Transverse colon (tissue), 4 donors: ENCODE measurements at regions not wholly inside any gene's neighbourhood (a gene's known extent, or its start where the extent isn't known, plus 50 kb on each side); places are given as distances from the start of the nearest gene placed in this dataset.

ENCODE experiments used
- DNase-seq: peaks from one replicate; pipeline ENCODE4 v3.0.0-alpha.2; 2019
- H3K27ac ChIP-seq, 4 donors: fragments of 200-600 bp; sonication (generic); 2 replicates each; pipeline ENCODE4 v1.5.1; 2016 to 2018; ENCODE audit warnings: inconsistent platforms in 4 of 4
- H3K27me3 ChIP-seq: fragments of 200-600 bp; sonication (generic); 2 replicates; pipeline ENCODE4 v1.5.1; 2017; ENCODE audit warnings: inconsistent platforms
- H3K36me3 ChIP-seq, 4 donors: fragments of 200-600 bp; sonication (generic); 2 replicates each; pipeline ENCODE4 v1.5.1; 2017 to 2019; ENCODE audit warnings: inconsistent platforms in 4 of 4
- H3K4me1 ChIP-seq, 4 donors: fragments of 200-600 bp; sonication (generic); 2 replicates each; pipeline ENCODE4 v1.5.1; 2017 to 2020; ENCODE audit warnings: inconsistent platforms in 4 of 4
- H3K4me3 ChIP-seq, 4 donors: fragments of 200-600 bp; sonication (generic); 1 replicate in 1 of 4; 2 replicates in 3 of 4; pipeline versions ENCODE4 v1.5.1 to v1.6.1; 2017 to 2019; ENCODE audit warnings: inconsistent platforms in 4 of 4
- H3K9me3 ChIP-seq, 2 donors: fragments of 200-600 bp; sonication (generic); 2 replicates each; pipeline ENCODE4 v1.5.1; 2017 to 2019; ENCODE audit warnings: inconsistent platforms in 2 of 2
- EP300 ChIP-seq: sonication (generic); formaldehyde crosslinking; IDR thresholded peaks from one replicate; pipeline ENCODE4 v1.6.1; 2017; ENCODE audit warnings: antibody characterized with exemption, low read depth
- POLR2A ChIP-seq: fragments of 450-650 bp; IDR thresholded peaks from one replicate; pipeline ENCODE4 v1.6.1; 2016; ENCODE audit warnings: antibody characterized with exemption, mild to moderate bottlenecking, moderate library complexity
- POLR2AphosphoS5 ChIP-seq, 3 donors: sonication (generic); formaldehyde crosslinking; IDR thresholded peaks; one replicate each; pipeline ENCODE4 v1.6.1; 2016; ENCODE audit warnings: antibody characterized with exemption in 3 of 3
- WGBS, 2 donors: methylation state at CpG; one replicate each; pipeline ENCODE4 v1.1.5; 2018; ENCODE audit warnings: low coverage in 1 of 2; 5-methylcytosine and 5-hydroxymethylcytosine counted together
- in situ Hi-C, 4 donors: fragments of 200-750 bp; cut with MboI; loops; one replicate each; pipeline versions ENCODE4 v1.15.0 to v1.15.1; 2017; ENCODE audit warnings: low sequenced_read_pairs in 3 of 4, low pct_ligation_motif_present in 1 of 4, low pct_unique_long_range_greater_than_20kb in 1 of 4
- intact Hi-C: fragments of 100-400 bp; cut with DNase I; formaldehyde crosslinking; loops from one replicate; pipeline ENCODE4 v1.15.1; 2023; ENCODE audit warnings: low total_unique reads
- TF ChIP-seq, protein P1 (sequence below), 5 experiments: fragments of 200-600 bp in 3 of 5; fragments of 450-650 bp in 2 of 5; sonication (generic) in 3 of 5; IDR thresholded peaks; 1 replicate in 2 of 5; 2 replicates in 3 of 5; pipeline ENCODE4 v1.5.1; 2016 to 2017; ENCODE audit warnings: antibody characterized with exemption in 5 of 5, inconsistent platforms in 3 of 5, mild to moderate bottlenecking in 2 of 5, moderate library complexity in 1 of 5

- Histone ChIP-seq H3K4me3 (no peak overlapping the region), H3K27me3 (no peaks in the 10 kb centered on the region), H3K27ac (no peak overlapping the region), H3K36me3 (no peaks in the 10 kb centered on the region), H3K9me3 (no peaks in the 10 kb centered on the region), H3K4me1 (no peaks in the 10 kb centered on the region)
- intact Hi-C loops (no loop called here), in situ Hi-C loops (loop anchor here in 2 of 4 donors (25.0 kb wide), 2 partner anchors 269 to 569 kb away; no protein-coding TSS in a partner anchor)
- WGBS, 2 donors: 70 to 77% methylated on average over 3 of the region's 3 CpGs
- TF ChIP-seq POLR2A: no peak
- no peak for TF ChIP-seq POLR2AphosphoS5 (IDR thresholded peaks at IDR 0.05)
- TF ChIP-seq, protein P1, sequence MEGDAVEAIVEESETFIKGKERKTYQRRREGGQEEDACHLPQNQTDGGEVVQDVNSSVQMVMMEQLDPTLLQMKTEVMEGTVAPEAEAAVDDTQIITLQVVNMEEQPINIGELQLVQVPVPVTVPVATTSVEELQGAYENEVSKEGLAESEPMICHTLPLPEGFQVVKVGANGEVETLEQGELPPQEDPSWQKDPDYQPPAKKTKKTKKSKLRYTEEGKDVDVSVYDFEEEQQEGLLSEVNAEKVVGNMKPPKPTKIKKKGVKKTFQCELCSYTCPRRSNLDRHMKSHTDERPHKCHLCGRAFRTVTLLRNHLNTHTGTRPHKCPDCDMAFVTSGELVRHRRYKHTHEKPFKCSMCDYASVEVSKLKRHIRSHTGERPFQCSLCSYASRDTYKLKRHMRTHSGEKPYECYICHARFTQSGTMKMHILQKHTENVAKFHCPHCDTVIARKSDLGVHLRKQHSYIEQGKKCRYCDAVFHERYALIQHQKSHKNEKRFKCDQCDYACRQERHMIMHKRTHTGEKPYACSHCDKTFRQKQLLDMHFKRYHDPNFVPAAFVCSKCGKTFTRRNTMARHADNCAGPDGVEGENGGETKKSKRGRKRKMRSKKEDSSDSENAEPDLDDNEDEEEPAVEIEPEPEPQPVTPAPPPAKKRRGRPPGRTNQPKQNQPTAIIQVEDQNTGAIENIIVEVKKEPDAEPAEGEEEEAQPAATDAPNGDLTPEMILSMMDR (IDR thresholded peaks at IDR 0.05): no peak
- TF ChIP-seq EP300: no peak
- no peak for DNase-seq
Observed at GRCh38 chr12:127118251-127118650, 1148.7 kb upstream of the TMEM132C start.

- Histone ChIP-seq H3K27me3 (no peaks in the 10 kb centered on the region), H3K4me3 (no peak overlapping the region), H3K36me3 (no peaks in the 10 kb centered on the region), H3K9me3 (no peaks in the 10 kb centered on the region), H3K27ac (no peak overlapping the region), H3K4me1 (no peaks in the 10 kb centered on the region)
- no peak for TF ChIP-seq EP300
- TF ChIP-seq, protein P1 (IDR thresholded peaks at IDR 0.05): no peak
- TF ChIP-seq POLR2AphosphoS5 (IDR thresholded peaks at IDR 0.05): no peak
- no peak for TF ChIP-seq POLR2A
- 89% methylated on average over 2 of the region's 2 CpGs; no CpG with 5 or more reads in 1 of the 2 donors for WGBS, 2 donors
- in situ Hi-C loops (loop anchor here in 2 of 4 donors (25.0 kb wide), 2 partner anchors 268 to 568 kb away; no protein-coding TSS in a partner anchor), intact Hi-C loops (loop anchor here (5.0 kb wide), 1 partner anchor 503 kb away; no protein-coding TSS in a partner anchor)
- DNase-seq: no peak
Observed at GRCh38 chr12:127119600-127120140, 1147.3 kb upstream of the TMEM132C start.

GRCh38 chr12:127120851-127121250 is 1146.1 kb upstream of the TMEM132C start:
- WGBS, 2 donors: 66 to 67% methylated on average over 1 to 3 of the region's 3 CpGs
- H3K36me3 ChIP-seq: no peaks in the 10 kb centered on the region
- TF ChIP-seq POLR2A (no peak), EP300 (no peak), POLR2AphosphoS5 (IDR thresholded peaks at IDR 0.05) (no peak)
- TF ChIP-seq, protein P1 (IDR thresholded peaks at IDR 0.05): no peak
- intact Hi-C loops: loop anchor here (5.0 kb wide), 1 partner anchor 501 kb away; no protein-coding TSS in a partner anchor
- no peak for DNase-seq
- H3K4me3 ChIP-seq: no peak overlapping the region
- no peaks in the 10 kb centered on the region for H3K9me3 ChIP-seq
- in situ Hi-C loops: loop anchor here in 2 of 4 donors (25.0 kb wide), 2 partner anchors 266 to 566 kb away; no protein-coding TSS in a partner anchor
- H3K4me1 ChIP-seq: no peaks in the 10 kb centered on the region
- no peak overlapping the region for H3K27ac ChIP-seq
- no peaks in the 10 kb centered on the region for H3K27me3 ChIP-seq

GRCh38 chr12:127121494-127122084 is 1145.4 kb upstream of the TMEM132C start:
- 85% methylated on average over 3 to 4 of the region's 4 CpGs for WGBS, 2 donors
- in situ Hi-C loops (loop anchor here in 2 of 4 donors (25.0 kb wide), 2 partner anchors 266 to 566 kb away; no protein-coding TSS in a partner anchor), intact Hi-C loops (loop anchor here (5.0 kb wide), 1 partner anchor 501 kb away; no protein-coding TSS in a partner anchor)
- TF ChIP-seq, protein P1 (IDR thresholded peaks at IDR 0.05): no peak
- no peak for TF ChIP-seq POLR2A
- TF ChIP-seq POLR2AphosphoS5 (IDR thresholded peaks at IDR 0.05): no peak
- TF ChIP-seq EP300: no peak
- Histone ChIP-seq H3K36me3 (no peaks in the 10 kb centered on the region), H3K9me3 (no peaks in the 10 kb centered on the region), H3K4me3 (no peak overlapping the region), H3K27me3 (no peaks in the 10 kb centered on the region), H3K4me1 (no peaks in the 10 kb centered on the region), H3K27ac (no peak overlapping the region)
- no peak for DNase-seq
